Fibroblast of pulmonary artery (primary cell): ENCODE measurements at regions not wholly inside any gene's neighbourhood (a gene's known extent, or its start where the extent isn't known, plus 50 kb on each side); places are given as distances from the start of the nearest gene placed in this dataset.
"Not testable (repeated sequence)": the region's sequence is repeated elsewhere in the genome, so short reads cannot be mapped to it uniquely, and the experiment has no call there.

ENCODE experiments used
- DNase-seq: peaks from one replicate; pipeline ENCODE4 v3.0.0-alpha.2; 2010; ENCODE audit warnings: low read depth
- H3K4me3 ChIP-seq: replicated peaks from 2 replicates; pipeline ENCODE4 v1.5.1; 2011; ENCODE audit warnings: low read depth, mild to moderate bottlenecking, control low read depth, low read length, moderate library complexity
- CTCF ChIP-seq: IDR thresholded peaks from 2 replicates; pipeline ENCODE4 v1.5.1; 2011; ENCODE audit warnings: mild to moderate bottlenecking, control low read depth, low read length, inconsistent platforms; ENCODE audit errors: missing control alignments

GRCh38 chr1:232322162-232322734 lies 307.7 kb downstream of the SIPA1L2 start:
- no peak overlapping the region for H3K4me3 ChIP-seq
- TF ChIP-seq CTCF: no peak
- DNase-seq: no peak

GRCh38 chr1:232319518-232320210 lies 310.3 kb downstream of the SIPA1L2 start:
- DNase-seq: no peak
- TF ChIP-seq CTCF: no peak

GRCh38 chr1:232319072-232319471 lies 310.9 kb downstream of the SIPA1L2 start:
- no peak for DNase-seq
- TF ChIP-seq CTCF: no peak
- no peak overlapping the region for H3K4me3 ChIP-seq

More at GRCh38 chr1:232319518-232320210, 310.3 kb downstream of the SIPA1L2 start:
- H3K4me3 ChIP-seq: no peak overlapping the region

GRCh38 chr1:232318143-232318542 lies 311.8 kb downstream of the SIPA1L2 start:
- no peak for TF ChIP-seq CTCF
- DNase-seq: no peak
- no peak overlapping the region for H3K4me3 ChIP-seq

- no peak for DNase-seq
- no peak for TF ChIP-seq CTCF
- no peak overlapping the region for H3K4me3 ChIP-seq
Observed at GRCh38 chr1:232317350-232317749, 312.6 kb downstream of the SIPA1L2 start.

GRCh38 chr1:232316864-232317263 lies 313.1 kb downstream of the SIPA1L2 start:
- no peak for DNase-seq
- no peak for TF ChIP-seq CTCF

GRCh38 chr1:232313876-232314275 lies 316.1 kb downstream of the SIPA1L2 start:
- H3K4me3 ChIP-seq, DNase-seq: not testable (repeated sequence)

More at GRCh38 chr1:232316864-232317263, 313.1 kb downstream of the SIPA1L2 start:
- H3K4me3 ChIP-seq: no peak overlapping the region
